H1 (cell line): ENCODE measurements at regions not wholly inside any gene's neighbourhood (a gene's known extent, or its start where the extent isn't known, plus 50 kb on each side); places are given as distances from the start of the nearest gene placed in this dataset.

Experiments
- CHD2 ChIP-seq: IDR thresholded peaks from 2 replicates; pipeline ENCODE4 v1.6.1; 2012; ENCODE audit warnings: low read length, improper control_type of control experiment
- CTCF ChIP-seq, 3 experiments: IDR thresholded peaks; 1 replicate in 2 of 3; 2 replicates in 1 of 3; pipeline versions ENCODE4 v1.5.1 to v1.6.1; 2011; ENCODE audit warnings: low read length in 3 of 3, mild to moderate bottlenecking in 3 of 3, inconsistent platforms in 2 of 3, low read depth in 1 of 3, moderate library complexity in 1 of 3; ENCODE audit not compliant: insufficient read depth in 1 of 3; ENCODE audit errors: control extremely low read depth in 1 of 3
- JUND ChIP-seq: IDR thresholded peaks from 2 replicates; pipeline ENCODE4 v1.6.1; 2011; ENCODE audit warnings: mild to moderate bottlenecking, improper control_type of control experiment, low read length
- POLR2A ChIP-seq, 2 experiments: IDR thresholded peaks; 1 replicate in 1 of 2; 2 replicates in 1 of 2; pipeline ENCODE4 v1.6.1; 2011; ENCODE audit warnings: low read depth in 2 of 2, low read length in 2 of 2, mild to moderate bottlenecking in 2 of 2; ENCODE audit errors: control extremely low read depth in 1 of 2
- YY1 ChIP-seq: IDR thresholded peaks from 2 replicates; pipeline ENCODE4 v1.6.1; 2011; ENCODE audit warnings: low read depth, mild to moderate bottlenecking, low read length

- TF ChIP-seq JUND (no peak), CTCF (IDR thresholded peaks at IDR 0.05; ENCODE audit: control extremely low read depth in 1 of 3, insufficient read depth in 1 of 3, low read depth in 1 of 3, low read length in 3 of 3) (no peak), YY1 (no peak), POLR2A (IDR thresholded peaks at IDR 0.05; ENCODE audit: control extremely low read depth in 1 of 2, low read depth in 2 of 2, low read length in 2 of 2) (no peak), CHD2 (no peak)
Measured at GRCh38 chrX:63927848-63928247, 142.8 kb upstream of the ARHGEF9 start.
